ENCODE measurements at regions not wholly inside any gene's neighbourhood (a gene's known extent, or its start where the extent isn't known, plus 50 kb on each side); places are given as distances from the start of the nearest gene placed in this dataset.

DNA sequence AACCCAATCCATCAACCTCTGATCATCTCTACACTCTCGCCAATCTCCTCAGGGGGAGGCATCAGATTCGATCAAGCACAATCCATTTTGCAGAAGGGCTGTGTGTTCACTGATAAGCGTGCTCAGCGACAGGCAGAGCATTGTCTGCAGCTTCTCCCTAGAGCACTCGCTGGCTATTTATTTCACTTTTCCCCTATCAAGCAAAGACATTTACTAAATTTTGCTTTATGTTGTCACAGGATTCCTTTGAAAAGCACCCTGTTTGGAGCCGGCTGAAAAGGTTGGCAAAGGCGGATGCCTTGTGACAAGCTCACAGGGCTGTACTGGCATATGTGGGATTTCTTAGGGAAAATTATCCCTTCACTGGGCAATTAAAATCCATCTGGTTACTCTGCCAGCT is 1381.5 kb upstream of the TENM4 start:
- DNase-seq: no peak

- DNase-seq: no peak
Measured at GRCh38 chr11:80819271-80819670, 1378.4 kb upstream of the TENM4 start.

- no peak for DNase-seq
Measured at GRCh38 chr11:80816966-80817365, 1376.1 kb upstream of the TENM4 start.

DNA sequence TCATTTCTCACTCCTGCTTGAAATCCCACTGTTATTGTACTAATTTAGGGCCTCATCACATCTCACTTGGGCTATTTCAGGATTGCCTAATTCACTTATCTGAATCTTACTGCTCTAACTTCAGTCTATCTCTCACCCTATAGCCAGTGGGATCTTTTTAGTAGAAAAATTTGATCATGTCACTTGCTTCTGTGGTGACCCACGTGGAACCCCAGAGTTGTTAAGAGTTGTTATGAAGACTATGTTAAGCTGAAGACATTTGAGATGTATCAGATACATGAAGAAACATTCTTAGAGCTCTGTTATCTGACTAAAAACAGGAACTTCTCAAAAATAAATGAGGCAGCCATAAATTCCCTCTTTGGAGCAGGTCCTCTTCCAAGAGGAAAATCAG is 1375.6 kb upstream of the TENM4 start:
- no peak for DNase-seq

- DNase-seq: no peak
Measured at GRCh38 chr11:80815752-80816453, 1375.1 kb upstream of the TENM4 start.

GRCh38 chr11:80814813-80815212 is 1374.0 kb upstream of the TENM4 start:
- DNase-seq: no peak

DNA sequence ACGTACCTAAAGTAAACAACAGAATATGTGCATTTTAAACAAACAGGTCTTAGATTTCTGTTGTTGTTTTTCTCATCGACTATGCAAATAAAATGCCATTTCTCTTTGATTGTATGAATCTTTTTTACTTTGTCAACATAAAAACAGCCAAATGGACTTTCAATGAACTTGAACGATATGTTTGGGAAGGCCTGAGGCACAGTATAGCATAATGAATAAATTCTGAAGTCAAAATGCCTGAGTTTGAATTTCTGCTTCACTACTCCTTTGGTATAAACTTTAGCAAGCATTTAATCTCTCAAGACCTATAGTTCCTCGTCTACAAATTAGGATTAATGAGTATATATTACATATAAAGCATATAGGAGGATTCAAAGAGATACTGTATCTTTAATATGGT is 1369.9 kb upstream of the TENM4 start:
- DNase-seq: no peak

DNA sequence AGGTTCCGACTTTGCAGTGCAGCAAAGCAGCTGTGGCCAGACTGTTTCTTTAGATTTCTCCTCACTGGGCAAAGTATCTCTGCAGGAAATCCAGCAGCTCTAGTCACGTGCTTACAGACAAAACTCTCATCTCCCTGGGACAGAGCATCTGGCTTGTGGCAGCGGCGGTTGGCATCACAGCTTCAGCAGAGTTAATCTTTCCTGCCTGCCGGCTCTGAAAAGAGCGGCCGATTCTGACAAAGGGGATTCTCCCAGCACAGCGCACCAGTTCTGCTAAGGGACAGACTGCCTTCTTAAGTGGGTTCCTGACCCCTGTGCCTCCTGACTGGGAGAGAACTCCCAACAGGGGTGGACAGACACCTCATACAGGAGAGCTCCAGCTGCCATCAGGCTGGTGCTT is 1357.3 kb upstream of the TENM4 start:
- DNase-seq: no peak

- no peak for DNase-seq
Measured at GRCh38 chr11:80783561-80783960, 1342.7 kb upstream of the TENM4 start.

DNA sequence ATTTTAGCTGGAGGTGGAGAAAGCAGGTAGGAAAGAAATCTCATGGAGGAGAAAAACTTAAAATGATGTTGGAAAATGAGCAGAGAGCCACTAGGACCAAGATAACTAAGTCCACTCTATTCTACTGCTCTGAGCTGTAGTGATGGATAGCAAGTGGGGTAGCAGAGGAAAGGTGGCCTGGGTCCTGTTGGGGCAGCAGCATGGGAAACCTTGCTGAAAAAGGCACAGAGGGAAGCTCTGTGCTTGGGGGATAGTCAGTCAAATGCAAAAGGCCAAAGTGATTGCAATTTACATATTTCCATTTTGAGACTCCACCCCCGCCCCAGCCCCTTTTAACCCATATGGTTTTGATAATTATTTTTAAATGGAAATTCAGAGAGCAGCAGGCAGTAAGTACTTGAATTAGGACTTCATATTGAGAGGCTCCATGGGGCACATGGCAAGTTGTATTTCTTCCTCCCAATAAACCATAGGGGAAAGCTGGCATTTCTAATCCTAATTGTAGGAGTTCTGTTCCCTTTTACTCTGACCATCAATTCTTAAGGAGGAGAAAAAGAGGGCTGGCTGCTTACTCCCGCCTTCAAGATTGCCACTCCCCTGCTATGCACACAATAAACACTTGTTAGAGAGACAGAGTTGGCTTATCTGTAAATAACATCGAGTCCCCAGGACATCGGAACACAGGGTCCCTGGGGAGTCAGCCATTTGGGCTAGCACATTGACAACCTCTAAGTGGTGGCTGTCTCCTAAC is 1341.5 kb upstream of the TENM4 start:
- no peak for DNase-seq

GRCh38 chr11:80779905-80780605 is 1339.2 kb upstream of the TENM4 start:
- no peak for DNase-seq

GRCh38 chr11:80778941-80779340 is 1338.1 kb upstream of the TENM4 start:
- DNase-seq: no peak

- no peak for DNase-seq
Measured at GRCh38 chr11:80778432-80778831, 1337.6 kb upstream of the TENM4 start.

DNA sequence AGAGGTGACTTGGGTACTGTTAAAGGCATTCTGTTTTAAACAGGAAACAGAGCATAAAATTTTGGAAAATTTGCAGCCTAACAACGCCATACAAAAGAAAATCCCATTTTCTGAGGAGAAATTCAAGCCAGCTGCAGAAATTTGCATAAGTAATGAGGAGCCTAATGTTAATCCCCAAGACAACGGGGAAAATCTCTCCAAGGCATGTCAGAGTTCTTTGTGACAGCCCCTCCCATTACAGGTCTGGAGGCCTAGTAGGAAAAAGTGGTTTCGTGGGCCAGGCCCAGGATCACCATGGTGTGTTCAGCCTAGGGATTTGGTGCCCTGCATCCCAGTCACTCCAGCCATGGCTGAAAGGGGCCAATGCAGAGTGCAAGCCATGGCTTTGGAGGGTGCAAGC is 1333.1 kb upstream of the TENM4 start:
- no peak for DNase-seq

- no peak for DNase-seq
Measured at GRCh38 chr11:80771017-80771416, 1330.2 kb upstream of the TENM4 start.

- DNase-seq: no peak
Measured at GRCh38 chr11:80758787-80759186, 1318.0 kb upstream of the TENM4 start.

- DNase-seq: no peak
Measured at GRCh38 chr11:80748207-80748925, 1307.5 kb upstream of the TENM4 start.

DNA sequence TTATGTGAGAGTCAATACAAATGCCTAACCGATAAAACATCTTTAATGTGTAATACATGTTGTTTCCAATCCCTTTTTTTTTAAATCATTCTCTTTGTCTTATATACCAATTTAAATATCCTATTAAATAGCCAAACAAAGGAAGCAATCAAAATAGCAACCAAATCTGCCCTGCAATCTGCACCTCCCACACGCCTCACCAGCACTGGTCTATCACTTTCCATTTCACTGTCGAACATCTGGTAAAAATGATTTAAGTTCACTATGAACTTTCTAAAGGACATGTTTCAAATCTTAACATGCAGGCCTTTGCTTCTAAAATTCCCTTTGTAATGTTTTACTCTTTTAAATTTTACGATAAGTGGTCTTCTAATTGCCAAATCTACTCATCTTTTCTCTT is 1305.5 kb upstream of the TENM4 start:
- DNase-seq: no peak

DNA sequence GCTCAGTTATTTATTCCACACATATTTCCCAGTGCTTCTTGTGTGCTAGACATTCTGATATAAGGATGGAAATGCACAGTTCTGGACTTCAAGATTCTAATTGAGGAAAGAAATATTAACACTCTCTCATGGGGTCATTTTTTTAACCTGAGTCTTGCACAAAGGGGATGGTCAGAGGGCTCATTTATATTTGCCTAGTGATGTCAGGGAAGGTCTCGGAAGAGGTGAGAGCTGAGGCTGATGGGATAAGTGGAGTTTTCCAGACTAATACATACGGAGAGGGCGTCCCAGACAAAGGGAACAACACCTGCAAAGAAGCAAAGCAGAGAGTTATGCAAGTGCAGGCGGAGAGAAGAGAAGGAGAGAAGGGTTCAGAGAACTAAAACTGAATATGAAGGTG is 1304.6 kb upstream of the TENM4 start:
- no peak for DNase-seq

- no peak for DNase-seq
Measured at GRCh38 chr11:80733790-80734189, 1293.0 kb upstream of the TENM4 start.

DNA sequence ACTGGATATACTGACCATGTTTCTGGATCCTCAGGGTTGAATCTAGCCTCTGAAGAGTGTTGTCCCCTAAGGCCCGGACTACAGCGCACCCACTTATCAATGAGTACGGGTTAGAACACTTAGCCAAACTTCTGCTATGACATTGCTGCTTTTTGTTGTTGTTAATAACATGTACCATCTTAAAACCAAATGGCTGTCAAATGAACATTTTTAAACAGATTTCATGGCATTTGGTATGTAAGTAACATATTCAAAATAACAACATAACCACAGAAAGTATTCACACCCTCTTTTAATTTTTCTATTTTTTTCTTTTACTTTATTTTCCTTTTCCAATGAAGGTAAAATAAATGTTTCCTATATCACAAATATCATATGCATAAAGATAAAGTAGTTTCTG is 1292.5 kb upstream of the TENM4 start:
- no peak for DNase-seq

DNA sequence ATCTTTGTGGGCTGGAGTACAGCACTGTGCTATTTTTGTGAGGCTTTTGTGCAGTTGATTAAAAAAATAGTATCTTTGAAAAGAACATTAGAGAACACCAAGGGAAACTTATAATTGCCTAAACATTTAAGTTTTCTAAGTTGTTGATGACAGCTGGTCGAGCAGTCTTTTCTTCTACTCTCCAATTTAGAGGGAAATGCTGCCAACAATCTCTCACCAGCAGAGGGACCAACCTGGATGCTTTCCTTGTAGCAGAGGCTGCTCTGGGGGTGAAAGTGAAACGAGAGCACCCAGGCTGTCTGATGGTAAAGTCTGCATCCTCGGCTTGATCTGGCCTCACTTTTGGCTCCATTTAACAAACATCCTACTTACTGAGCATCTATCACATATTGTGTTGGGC is 1286.5 kb upstream of the TENM4 start:
- no peak for DNase-seq

- no peak for DNase-seq
Measured at GRCh38 chr11:80726236-80726635, 1285.4 kb upstream of the TENM4 start.
